ENCODE measurements at regions not wholly inside any gene's neighbourhood (a gene's known extent, or its start where the extent isn't known, plus 50 kb on each side); places are given as distances from the start of the nearest gene placed in this dataset.

DNA sequence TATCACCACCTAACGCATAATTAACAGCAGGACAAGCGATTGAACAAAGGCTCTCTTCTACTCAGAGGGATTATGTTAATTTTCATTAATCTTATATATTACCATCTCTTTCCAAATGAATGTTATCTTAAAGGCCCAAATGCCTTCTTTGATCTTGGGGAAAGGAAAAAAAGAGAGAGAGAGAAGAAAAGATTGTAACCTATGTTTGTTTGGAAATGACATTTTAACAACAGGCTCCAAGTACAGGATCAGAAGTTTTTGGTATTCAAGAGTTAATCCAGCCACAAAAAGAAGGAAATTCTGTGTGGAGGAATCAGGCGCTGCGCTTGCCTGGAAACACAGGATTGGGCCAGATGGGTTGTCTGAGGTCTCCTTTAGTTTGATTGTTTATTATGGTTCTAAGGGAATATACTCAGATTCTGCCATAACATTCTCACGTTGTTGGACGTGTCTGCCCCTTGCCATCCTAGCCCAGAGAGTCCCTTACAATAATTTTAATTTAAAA lies 100.7 kb upstream of the STX18 start:
- TF ChIP-seq, protein P1, sequence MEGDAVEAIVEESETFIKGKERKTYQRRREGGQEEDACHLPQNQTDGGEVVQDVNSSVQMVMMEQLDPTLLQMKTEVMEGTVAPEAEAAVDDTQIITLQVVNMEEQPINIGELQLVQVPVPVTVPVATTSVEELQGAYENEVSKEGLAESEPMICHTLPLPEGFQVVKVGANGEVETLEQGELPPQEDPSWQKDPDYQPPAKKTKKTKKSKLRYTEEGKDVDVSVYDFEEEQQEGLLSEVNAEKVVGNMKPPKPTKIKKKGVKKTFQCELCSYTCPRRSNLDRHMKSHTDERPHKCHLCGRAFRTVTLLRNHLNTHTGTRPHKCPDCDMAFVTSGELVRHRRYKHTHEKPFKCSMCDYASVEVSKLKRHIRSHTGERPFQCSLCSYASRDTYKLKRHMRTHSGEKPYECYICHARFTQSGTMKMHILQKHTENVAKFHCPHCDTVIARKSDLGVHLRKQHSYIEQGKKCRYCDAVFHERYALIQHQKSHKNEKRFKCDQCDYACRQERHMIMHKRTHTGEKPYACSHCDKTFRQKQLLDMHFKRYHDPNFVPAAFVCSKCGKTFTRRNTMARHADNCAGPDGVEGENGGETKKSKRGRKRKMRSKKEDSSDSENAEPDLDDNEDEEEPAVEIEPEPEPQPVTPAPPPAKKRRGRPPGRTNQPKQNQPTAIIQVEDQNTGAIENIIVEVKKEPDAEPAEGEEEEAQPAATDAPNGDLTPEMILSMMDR (conservative IDR thresholded peaks at IDR 0.05; ENCODE audit: control insufficient read depth, insufficient read depth, low read depth, low read length) = no peak
- H3K4me3 ChIP-seq (ENCODE audit: control insufficient read depth, low read depth, low read length) = no peak overlapping the region
- no peak for DNase-seq (ENCODE audit: low read depth)

DNA sequence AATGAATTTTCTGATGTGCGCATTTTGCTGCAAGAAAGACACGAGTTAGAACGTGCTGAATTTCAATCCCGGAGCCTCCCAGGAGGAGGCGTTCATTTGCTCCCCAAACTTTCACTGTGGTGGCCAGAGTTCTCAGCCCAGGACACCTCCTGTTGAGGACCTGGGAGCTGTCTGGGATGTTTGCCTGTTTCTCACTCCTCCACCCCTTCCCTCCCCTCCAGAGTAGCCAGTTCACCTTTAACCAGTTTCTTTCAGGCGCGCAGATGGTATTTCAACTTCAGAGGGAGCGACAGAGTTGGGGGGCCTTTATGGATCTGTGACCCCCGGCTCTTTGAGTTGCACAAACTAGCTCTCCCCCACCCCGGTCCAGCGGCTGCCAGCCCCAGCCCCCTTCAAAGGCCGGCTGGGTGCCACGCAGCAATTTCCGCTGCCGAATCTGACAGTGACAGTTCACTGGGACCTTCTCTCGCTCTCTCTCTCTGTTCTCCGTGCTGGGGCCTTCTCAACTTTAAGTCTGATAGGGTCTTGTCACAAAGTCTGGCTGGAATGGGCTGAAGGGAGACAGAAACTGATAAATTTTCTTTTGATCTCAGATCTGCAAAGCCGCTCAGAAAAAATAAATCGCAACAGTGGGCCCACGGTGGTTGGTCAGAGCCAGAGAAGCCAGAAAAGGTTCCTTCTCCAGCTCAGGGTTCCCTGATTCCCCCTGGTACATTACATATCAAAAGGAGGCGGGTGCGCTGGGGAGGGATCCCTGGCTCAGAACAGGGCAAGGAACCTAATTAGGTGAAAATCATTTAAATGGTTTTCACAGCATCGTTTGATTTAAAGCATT lies 100.0 kb upstream of the STX18 start:
- TF ChIP-seq, protein P1 (conservative IDR thresholded peaks at IDR 0.05; ENCODE audit: control insufficient read depth, insufficient read depth, low read depth, low read length) = no peak
- no peak for DNase-seq (ENCODE audit: low read depth)
- no peak overlapping the region for H3K4me3 ChIP-seq (ENCODE audit: control insufficient read depth, low read depth, low read length)

DNA sequence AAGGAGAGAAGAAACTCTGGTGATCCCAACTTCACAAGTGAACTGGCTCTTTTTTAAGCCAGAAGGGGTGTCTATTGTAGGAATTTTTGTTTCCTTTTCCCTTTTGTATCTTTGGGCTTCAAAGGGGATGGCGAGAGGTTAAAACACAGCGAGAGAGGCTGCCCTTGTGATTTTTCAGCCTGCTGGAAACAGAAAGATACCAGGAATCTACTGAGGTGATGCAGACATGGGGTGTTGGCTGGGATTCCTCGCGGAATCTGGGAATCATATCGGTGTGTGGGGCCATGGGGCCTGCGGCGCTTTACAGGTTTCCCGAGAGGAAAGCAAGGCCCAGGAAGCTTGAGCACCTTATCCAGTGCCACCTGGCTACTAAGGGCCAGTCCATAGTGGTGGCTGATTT lies 99.4 kb upstream of the STX18 start:
- no peak overlapping the region for H3K4me3 ChIP-seq (ENCODE audit: control insufficient read depth, low read depth, low read length)
- TF ChIP-seq, protein P1 (conservative IDR thresholded peaks at IDR 0.05; ENCODE audit: control insufficient read depth, insufficient read depth, low read depth, low read length) = no peak
- DNase-seq (ENCODE audit: low read depth) = no peak

DNA sequence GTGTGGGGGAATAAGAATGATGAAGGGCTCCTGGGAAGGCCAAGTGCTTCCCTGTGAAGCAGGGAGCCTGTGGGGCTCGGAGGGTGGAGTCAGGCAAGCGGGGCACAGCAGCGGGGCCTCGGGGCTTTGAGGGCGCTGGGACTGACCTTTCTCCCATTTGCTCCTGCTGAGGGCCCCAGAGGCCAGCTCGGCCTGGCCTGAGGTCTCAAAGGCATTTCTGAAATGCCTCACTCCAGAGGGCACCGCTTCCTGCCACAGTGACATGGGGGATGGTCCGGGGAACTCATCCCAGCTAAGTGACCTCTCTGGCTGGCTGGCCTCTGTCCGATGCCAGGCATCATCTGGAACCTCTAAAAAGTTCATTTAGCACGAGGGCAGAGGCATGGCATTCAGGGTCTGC lies 98.8 kb upstream of the STX18 start:
- H3K4me3 ChIP-seq (ENCODE audit: control insufficient read depth, low read depth, low read length) = no peak overlapping the region
- TF ChIP-seq, protein P1 (conservative IDR thresholded peaks at IDR 0.05; ENCODE audit: control insufficient read depth, insufficient read depth, low read depth, low read length) = no peak
- DNase-seq (ENCODE audit: low read depth) = no peak

DNA sequence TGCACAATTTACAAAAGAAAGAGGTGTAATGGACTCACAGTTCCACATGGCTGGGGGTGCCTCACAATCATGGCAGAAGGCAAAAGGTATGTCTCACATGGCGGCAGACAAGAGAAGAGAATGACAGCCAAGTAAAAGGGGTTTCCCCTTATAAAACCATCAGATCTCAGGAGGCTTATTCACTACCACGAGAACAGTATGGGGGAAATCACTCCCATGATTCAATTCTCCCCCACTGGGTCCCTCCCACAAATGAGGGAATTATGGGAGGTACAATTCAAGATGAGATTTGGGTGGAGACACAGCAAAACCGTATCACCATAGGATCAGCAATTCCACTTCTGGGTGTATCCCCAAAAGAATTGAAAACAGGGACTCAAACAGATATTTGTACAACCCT lies 97.5 kb upstream of the STX18 start:
- no peak overlapping the region for H3K4me3 ChIP-seq (ENCODE audit: control insufficient read depth, low read depth, low read length)
- TF ChIP-seq, protein P1 (conservative IDR thresholded peaks at IDR 0.05; ENCODE audit: control insufficient read depth, insufficient read depth, low read depth, low read length) = no peak
- no peak for DNase-seq (ENCODE audit: low read depth)

DNA sequence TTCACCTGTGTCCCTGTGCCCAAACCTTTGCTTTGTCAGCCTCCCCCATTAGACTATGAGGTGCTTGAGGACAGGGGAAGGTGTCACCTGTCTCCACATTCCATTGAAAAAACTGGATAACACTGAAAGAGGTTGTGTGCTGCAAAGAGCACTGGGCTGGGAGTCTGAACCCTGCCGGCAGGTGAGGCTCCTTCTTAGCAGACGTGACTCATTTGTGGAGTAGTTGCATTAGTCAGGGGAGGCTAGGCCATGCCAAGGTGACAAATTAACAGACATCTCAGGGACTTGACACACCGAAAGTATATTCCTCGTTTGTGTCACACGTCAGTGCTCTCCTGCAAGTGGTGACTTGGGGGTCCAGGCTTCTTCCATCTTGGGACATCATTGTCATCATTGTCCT lies 95.9 kb upstream of the STX18 start:
- TF ChIP-seq, protein P1 (conservative IDR thresholded peaks at IDR 0.05; ENCODE audit: control insufficient read depth, insufficient read depth, low read depth, low read length) = no peak
- no peak for DNase-seq (ENCODE audit: low read depth)
- H3K4me3 ChIP-seq (ENCODE audit: control insufficient read depth, low read depth, low read length) = no peak overlapping the region

All from fibroblast of mammary gland (primary cell).